ENCODE measurements at regions not wholly inside any gene's neighbourhood (a gene's known extent, or its start where the extent isn't known, plus 50 kb on each side); places are given as distances from the start of the nearest gene placed in this dataset.

DNA sequence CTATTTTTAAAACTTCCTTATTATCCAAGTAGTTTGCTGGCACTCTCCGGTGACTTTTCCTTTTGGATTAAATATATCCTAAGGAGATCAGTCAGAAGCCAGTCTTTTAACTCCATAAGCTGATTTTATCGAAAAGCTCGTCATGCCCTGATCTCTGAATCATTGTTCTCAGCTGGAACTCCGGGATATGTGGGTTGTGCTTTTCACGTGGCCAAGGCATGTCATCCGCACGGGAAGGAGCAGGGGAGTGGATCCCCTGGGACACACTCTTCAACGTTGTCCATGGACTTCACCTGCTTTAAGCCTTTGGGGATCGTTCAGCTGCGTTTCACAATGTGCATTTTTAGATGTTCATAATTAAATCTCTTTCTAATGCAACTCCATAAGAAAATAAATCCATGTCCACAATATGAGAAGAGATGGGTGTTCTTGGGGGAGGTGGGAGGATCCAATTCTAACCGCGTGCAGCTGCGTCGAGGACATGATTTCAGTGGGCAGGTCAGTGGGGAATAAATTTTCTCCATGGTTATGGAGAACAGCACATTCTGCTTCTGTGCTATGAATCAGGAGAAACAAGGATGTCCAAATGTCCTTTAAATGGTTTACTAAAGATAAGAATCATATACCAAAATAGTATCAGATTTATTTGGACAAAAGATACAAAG is 229.5 kb upstream of the ADARB2 start:
- TF ChIP-seq, protein P1, sequence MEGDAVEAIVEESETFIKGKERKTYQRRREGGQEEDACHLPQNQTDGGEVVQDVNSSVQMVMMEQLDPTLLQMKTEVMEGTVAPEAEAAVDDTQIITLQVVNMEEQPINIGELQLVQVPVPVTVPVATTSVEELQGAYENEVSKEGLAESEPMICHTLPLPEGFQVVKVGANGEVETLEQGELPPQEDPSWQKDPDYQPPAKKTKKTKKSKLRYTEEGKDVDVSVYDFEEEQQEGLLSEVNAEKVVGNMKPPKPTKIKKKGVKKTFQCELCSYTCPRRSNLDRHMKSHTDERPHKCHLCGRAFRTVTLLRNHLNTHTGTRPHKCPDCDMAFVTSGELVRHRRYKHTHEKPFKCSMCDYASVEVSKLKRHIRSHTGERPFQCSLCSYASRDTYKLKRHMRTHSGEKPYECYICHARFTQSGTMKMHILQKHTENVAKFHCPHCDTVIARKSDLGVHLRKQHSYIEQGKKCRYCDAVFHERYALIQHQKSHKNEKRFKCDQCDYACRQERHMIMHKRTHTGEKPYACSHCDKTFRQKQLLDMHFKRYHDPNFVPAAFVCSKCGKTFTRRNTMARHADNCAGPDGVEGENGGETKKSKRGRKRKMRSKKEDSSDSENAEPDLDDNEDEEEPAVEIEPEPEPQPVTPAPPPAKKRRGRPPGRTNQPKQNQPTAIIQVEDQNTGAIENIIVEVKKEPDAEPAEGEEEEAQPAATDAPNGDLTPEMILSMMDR (IDR thresholded peaks at IDR 0.05; ENCODE audit: extremely low read depth, missing control alignments) = no peak

DNA sequence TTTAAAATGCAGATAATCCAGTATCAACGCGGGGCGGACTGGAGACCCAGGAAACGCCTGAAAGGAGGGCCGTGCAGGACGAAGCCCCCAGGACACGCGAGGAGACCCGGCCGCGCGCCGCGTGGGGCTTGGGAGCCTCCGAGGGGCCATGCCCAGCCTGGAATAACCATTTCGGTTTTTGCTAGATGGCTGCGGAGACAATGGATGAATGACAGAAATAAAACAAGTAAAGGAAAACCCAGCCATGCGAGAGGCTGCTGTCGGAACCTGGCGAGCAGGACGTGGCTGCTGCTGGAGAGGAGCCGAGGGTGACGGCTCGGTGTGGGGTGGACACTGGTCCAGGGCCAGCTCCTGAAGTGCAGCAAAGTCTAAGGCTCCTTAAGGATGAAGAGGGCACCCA is 227.2 kb upstream of the ADARB2 start:
- no peak for DNase-seq (ENCODE audit: low spot score)
- TF ChIP-seq, protein P1 (IDR thresholded peaks at IDR 0.05; ENCODE audit: extremely low read depth, missing control alignments) = no peak

More for the DNA sequence above, 229.5 kb upstream of the ADARB2 start:
- no peak for DNase-seq (ENCODE audit: low spot score)

DNA sequence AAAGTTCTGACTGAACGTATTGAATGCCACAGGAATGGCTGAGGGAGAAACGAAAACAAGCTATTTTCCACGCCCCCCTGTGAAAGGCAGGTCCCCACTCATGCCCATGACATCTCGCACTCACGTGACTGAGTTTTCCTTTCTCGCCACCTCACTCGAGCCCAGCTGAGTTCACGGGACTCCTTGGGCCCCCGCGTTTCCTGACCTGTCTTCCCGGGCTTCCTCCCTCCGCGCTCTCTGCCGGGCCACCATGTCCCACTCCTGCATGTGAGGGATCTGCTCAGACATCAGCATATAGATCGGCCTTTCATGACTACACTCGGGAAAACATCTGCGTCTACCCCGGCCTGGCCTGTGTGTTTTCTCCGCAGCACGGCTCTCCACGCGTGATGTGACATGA is 226.0 kb upstream of the ADARB2 start:
- TF ChIP-seq, protein P1 (IDR thresholded peaks at IDR 0.05; ENCODE audit: extremely low read depth, missing control alignments) = no peak
- no peak for DNase-seq (ENCODE audit: low spot score)

DNA sequence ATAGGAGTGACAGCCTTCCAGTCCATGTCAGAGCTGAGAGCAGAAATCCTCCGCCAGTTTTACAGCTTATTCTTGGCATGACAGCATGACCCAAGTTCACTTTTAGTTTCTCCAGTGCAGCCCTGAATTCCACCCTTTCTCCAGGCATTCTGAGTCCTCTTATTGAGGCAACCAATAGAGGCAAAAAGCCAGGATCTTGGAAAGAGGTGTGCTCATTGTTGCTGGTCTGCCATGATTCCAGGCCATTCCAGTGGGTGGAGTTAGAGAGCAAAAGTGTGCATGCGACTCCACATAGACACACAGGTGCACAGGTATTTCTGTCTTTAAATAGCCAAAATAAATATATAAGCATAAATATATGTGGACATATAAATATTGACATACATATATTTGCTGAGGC is 224.7 kb upstream of the ADARB2 start:
- no peak for DNase-seq (ENCODE audit: low spot score)
- TF ChIP-seq, protein P1 (IDR thresholded peaks at IDR 0.05; ENCODE audit: extremely low read depth, missing control alignments) = no peak

DNA sequence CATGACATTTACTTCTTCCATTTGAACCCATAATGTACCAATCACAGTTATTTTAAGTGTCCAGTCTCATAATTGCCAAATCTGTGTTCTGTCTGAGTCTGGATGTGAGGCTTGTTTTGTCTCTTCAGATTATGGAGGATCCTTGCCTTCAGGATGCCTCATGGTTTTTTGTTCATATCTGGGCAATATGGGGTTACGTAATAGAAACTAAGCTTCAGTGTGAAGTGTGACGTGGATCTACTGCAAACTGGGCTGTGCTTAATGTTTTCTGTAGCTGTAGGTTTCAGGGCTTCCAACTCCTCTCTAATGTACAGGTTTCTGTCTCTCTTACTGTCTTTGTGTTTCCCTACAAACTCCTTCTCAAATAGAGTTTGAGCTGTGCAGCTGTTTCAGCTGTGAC is 223.7 kb upstream of the ADARB2 start:
- no peak for DNase-seq (ENCODE audit: low spot score)
- TF ChIP-seq, protein P1 (IDR thresholded peaks at IDR 0.05; ENCODE audit: extremely low read depth, missing control alignments) = no peak

DNA sequence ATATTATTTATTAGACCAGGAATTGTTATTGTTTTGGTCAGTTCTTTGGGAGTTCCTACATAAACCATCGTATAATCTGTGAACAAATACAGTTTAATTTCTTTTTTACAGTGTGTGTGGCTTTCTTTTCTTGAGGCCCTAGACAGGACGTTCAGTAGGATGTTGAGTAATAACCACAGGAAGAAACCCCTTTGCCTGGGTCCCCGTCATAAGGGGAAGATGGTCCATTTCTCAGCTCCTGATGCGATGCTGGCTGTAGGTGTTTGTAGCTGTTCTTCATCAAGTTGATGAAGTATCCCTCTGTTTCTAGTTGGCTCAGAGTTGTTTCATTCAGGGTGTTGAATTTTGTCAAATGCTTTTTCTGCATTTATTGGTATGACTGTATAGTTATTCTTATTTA is 219.7 kb upstream of the ADARB2 start:
- TF ChIP-seq, protein P1 (IDR thresholded peaks at IDR 0.05; ENCODE audit: extremely low read depth, missing control alignments) = no peak
- no peak for DNase-seq (ENCODE audit: low spot score)

DNA sequence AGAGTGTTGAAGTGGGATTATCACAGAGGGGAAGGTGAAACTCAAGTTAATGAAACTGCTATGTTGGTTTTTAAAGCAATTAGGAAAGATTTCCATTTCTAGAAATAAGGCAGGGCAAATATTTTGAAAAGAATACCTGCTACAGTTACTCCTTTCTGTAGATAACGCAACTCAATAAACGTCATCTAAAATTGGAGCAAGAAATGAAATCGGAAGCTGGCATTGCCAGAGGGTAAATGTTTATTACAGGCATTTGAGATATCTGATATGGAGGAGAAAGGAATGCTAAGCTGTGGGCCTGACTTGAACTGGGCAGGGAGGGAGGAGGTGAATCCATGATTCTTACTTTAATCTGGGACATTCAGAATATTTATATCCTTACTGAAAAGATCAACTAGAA is 217.0 kb upstream of the ADARB2 start:
- TF ChIP-seq, protein P1 (IDR thresholded peaks at IDR 0.05; ENCODE audit: extremely low read depth, missing control alignments) = no peak
- DNase-seq (ENCODE audit: low spot score) = no peak

Data from GM20000 (cell line).